Eye (tissue), 1 donor: ENCODE measurements at regions not wholly inside any gene's neighbourhood (a gene's known extent, or its start where the extent isn't known, plus 50 kb on each side); places are given as distances from the start of the nearest gene placed in this dataset.

ENCODE experiments used
- DNase-seq: peaks from one replicate; pipeline ENCODE4 v3.0.0-alpha.2; 2015

DNA sequence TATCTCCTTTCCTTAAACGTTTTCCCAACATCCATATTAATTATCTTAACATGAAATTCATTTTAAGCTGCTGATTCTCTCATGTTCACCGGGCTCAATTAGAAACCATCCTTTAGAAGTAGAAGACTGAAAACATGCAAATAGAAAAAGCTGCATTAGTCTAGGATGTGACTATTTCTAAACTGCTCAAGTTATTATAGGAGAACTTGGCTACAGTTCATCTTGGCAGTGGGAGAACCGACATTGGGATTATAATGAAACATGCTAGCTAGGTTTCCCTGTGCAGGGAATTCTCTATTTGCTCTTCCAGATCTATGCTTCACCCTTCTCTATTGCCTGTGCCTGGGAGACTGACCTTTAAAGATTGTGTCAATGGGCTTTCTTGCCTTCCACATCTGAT is 151.0 kb upstream of the PPARGC1A start:
- no peak for DNase-seq

DNA sequence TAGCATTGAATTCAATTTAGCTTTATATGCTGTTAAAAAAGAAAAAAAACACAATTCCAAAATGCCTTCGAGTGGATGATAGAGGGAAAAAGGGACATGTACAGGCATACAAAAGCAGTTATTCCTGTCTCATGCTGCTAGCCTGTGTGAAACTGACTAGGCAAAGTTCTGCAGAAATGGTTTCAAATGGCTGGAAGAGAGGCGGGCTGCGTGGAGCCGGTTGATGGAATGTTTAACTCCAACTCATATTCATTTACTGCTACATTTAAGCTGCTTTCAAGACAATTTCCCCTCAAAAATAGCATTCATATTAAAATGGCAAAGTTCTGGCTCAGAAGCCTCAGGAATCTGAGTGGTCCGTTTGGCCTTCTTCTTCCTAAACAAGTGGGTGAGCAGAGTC is 143.8 kb upstream of the PPARGC1A start:
- DNase-seq = no peak

- DNase-seq = no peak
Observed at GRCh38 chr4:24032371-24032989, 142.6 kb upstream of the PPARGC1A start.

GRCh38 chr4:24026596-24026995 is 136.7 kb upstream of the PPARGC1A start:
- DNase-seq = no peak

GRCh38 chr4:24024605-24025004 is 134.8 kb upstream of the PPARGC1A start:
- DNase-seq = no peak

- DNase-seq = no peak
Observed at GRCh38 chr4:24024157-24024556, 134.3 kb upstream of the PPARGC1A start.

DNA sequence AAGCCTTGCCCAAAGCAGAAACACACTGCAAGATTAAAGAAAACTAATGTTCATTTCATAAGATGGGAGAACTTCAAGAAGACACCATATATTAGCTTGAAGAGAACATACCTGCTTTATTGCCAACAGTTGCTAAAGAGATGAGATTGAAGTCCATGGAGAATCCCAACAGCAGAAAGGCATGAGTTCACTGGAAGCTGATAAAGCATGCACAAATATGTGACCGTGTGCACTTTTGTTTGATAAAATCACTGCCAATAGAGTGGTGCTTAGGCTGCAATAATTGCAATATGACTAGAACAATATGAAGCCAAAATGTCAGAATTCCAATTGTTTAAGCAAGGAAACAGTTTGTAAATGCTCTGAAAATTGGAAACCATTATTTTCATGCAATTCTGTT is 125.9 kb upstream of the PPARGC1A start:
- no peak for DNase-seq

- no peak for DNase-seq
Observed at GRCh38 chr4:24013668-24014422, 124.0 kb upstream of the PPARGC1A start.

DNA sequence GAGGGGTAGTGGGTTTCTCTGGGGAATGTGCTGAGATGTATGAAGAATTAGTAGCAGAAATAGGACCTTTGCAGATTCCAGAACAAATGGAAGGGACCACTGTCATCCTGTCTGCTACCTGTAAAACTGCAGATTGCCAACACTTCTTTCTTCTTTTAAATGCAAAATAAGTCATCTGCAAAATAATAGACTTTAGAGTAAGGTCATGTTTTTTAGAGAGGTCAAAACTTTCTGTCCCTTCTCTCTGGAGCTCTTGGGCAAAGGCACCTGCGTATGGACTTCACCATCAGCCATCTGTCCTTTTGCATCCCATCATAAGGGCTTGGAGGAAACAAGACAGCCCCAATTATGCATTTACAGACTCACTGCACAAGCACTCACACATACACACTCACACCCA is 121.1 kb upstream of the PPARGC1A start:
- DNase-seq = peak; percentile 10

DNA sequence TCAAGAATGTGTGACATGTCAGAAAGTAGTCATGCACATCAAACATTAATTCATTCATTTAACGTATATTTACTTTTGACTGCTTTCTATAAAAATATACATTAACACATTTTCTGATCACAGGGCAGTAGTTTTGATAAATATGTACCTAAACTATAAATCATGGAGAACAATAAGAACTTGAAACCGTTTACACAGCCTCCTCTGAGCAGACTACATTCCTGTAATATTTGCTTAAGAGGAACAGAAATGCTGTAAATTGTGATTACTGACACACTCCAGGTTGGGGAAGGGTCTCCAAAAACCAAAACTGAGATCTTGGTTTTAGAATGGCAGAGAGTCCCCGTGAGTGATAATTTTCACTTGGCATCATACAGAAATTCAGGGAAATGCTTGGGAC is 120.7 kb upstream of the PPARGC1A start:
- no peak for DNase-seq

DNA sequence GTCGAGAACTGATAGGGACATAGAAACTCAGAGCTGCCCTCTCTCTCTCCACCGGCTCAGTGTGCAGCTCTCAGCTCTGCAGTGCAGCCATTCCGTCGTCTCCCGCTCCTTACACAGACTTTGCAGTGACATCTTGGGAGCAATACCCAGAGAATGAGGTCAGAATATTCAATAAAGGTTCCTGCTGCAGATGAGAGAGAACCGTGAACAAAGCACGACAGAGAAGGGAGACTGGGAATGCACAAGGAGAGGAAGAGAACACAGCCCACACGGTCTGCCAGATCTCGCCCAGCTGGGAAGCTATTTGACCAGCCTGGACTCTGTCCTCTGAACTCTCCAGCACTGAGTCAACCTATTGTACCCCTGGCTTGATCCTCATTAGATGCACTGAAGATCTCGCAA is 118.0 kb upstream of the PPARGC1A start:
- DNase-seq = peak; percentile 42

DNA sequence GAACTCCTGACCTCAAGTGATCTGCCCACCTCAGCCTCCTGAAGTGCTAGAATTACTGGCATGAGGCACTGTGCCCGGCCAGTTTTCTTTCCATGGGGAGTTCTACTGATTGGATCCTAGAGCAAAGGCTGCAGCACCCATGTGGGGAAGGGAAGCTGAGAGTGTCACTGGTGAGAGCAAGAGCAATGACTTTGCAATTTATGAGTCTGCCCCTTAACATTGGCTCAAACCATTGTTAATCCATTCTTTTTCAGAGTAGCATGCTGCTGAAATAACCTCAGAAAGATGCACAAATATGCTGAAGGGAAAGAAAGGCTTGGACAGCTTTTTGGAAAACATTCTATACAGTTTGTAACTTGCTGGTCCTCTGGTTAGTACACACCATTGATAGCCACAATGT is 116.4 kb upstream of the PPARGC1A start:
- no peak for DNase-seq

DNA sequence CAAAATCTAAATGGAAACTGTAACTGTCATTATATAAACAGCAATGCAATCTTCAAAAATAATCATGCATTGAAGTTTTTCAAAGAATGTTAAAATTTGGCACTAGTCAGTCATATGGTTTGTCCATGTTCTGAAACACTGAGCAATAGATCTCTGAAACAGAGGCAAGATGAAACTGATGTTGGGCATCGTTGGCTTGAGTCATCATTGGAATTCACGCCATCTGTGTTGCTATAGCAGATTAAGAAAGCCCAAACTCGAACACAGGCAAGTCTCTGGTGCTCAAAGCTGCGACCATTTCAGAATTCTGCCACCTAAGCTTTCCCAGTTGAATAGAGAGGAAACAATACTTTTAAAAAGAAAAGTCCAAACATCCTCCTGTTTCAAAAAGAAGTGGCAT is 114.1 kb upstream of the PPARGC1A start:
- no peak for DNase-seq

- no peak for DNase-seq
Observed at GRCh38 chr4:24003496-24003895, 113.6 kb upstream of the PPARGC1A start.

GRCh38 chr4:24002330-24002966 is 112.6 kb upstream of the PPARGC1A start:
- no peak for DNase-seq

DNA sequence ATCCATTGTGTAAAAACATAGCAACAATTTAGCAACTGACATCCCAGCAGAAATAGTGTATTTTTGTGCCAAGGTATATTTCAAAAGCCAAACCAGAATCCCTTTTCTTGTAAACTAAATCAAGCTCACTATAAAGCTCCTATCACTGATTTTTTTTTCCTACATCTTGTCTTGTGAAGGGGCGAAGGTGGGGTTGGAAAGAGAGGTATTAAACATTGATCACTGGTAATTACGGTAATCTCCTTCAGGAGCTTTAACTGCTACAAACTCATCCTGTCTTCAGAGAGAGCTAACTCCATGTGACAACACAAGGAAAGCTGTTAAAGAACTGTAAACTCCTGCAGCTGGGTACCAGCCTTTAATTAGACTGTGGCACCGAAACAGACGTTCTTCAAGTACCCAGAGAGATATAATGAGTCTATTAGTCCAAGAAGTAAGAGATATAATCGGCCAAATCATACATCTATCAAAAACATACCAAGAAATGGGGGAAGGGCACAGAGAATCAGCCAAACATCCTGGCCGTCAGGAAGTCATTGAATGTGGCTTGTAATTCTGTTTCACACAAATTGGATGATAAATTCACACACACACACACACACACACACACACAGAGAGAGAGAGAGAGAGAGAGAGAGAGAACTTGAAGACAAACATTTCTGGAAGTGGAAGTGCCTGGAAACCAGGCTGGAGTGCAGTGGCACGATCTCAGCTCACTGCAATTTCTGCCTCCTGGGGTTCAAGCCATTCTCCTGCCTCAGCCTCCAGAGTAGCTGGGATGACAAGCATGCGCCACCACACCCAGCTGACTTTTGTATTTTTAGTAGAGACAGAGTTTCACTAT is 111.9 kb upstream of the PPARGC1A start:
- peak; percentile 63 for DNase-seq

- DNase-seq = no peak
Observed at GRCh38 chr4:24000470-24000831, 110.6 kb upstream of the PPARGC1A start.

- no peak for DNase-seq
Observed at GRCh38 chr4:23999714-24000469, 110.0 kb upstream of the PPARGC1A start.

GRCh38 chr4:23993373-23993772 is 103.5 kb upstream of the PPARGC1A start:
- no peak for DNase-seq

GRCh38 chr4:23991444-23991843 is 101.6 kb upstream of the PPARGC1A start:
- no peak for DNase-seq

DNA sequence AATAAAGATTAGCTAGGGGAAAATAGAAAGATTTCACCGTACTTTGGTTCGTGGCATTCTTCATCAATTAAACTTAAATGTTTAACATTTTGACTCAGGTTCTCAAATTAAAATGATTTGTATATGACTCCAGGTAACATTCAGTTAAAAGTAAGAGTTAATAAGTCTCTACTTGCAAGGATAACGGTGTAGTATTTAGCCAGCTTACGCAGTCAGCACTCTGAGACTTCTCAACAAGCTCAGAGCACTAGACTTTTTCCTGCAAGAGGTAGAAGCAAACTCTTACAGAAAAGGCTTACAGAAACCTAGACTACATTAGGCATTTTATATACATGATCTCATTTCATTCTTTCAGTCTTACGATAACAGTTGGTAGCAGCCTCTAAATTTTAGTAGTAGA is 96.4 kb upstream of the PPARGC1A start:
- DNase-seq = no peak

DNA sequence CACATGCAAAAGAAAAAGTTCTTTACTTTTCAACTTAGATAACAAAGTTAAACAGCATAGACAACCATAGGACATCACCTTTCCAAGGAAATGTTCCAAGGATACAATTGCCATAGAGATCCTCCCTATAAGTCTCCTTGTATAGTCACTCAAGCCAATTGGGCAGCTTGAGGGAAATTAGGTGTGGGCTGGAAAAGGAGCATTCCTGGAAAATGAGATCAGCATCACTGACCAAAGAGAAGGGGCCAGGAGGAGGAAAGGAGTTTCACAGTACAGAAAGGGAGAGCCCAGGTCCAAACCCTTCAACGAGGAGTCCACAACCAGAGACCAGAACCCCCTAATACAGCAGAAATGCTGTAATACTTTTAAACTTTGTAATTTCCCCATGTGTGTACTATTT is 91.5 kb upstream of the PPARGC1A start:
- DNase-seq = no peak

DNA sequence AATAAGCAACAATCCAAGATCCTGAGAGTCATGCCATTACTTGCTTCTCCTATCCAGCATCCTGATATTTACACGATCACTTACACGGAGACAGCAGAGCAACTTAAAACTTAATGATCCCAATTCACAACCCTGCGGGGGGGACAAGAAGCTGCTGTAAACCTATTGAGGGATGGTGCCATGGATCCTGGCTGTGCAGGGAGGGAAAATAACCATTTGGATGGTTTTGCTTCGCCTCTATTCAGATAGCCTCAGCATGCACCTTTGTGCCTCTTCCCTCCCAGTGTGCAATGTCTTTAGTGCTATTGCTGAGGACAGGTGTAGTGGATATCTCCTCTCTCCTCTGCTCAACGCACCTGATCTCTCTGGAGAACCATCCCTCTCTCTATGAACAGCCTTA is 89.7 kb upstream of the PPARGC1A start:
- no peak for DNase-seq
